Gastrocnemius medialis (tissue), 4 donors: ENCODE measurements at regions not wholly inside any gene's neighbourhood (a gene's known extent, or its start where the extent isn't known, plus 50 kb on each side); places are given as distances from the start of the nearest gene placed in this dataset.

Experiments used
- POLR2A ChIP-seq, 2 donors: fragments of 450-650 bp; IDR thresholded peaks; one replicate each; pipeline ENCODE4 v1.6.1; 2017; ENCODE audit warnings: antibody characterized with exemption in 2 of 2, mild to moderate bottlenecking in 2 of 2, moderate library complexity in 2 of 2
- TF ChIP-seq, protein P1 (sequence below), 5 experiments: fragments of 450-650 bp in 3 of 5; fragments of 200-600 bp in 2 of 5; sonication (generic) in 2 of 5; IDR thresholded peaks in 4 of 5; conservative IDR thresholded peaks in 1 of 5; 1 replicate in 4 of 5; 2 replicates in 1 of 5; pipeline ENCODE4 v1.5.1; 2016 to 2019; ENCODE audit warnings: antibody characterized with exemption in 5 of 5, mild to moderate bottlenecking in 3 of 5, moderate library complexity in 3 of 5

DNA sequence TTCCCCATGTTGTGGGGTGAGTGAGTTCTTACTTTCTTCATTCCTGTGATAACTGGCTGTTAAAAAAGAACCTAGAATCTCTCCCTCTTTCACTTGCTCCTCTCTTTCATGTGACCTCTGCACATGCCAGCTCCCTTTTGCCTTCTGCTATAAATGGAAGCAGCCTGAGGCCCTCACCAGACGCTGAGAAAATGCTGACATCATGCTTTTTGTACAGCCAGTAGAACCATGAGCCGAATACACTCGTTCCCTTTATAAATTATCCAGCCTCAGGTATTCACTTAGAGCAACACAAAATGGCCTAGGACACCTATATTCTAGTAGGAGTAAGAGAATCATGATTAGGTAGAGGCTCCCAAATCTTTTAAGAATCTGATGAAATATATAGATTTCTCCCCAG is 333.5 kb downstream of the LRIG3 start:
- no peak for TF ChIP-seq POLR2A (IDR thresholded peaks at IDR 0.05)
- TF ChIP-seq, protein P1, sequence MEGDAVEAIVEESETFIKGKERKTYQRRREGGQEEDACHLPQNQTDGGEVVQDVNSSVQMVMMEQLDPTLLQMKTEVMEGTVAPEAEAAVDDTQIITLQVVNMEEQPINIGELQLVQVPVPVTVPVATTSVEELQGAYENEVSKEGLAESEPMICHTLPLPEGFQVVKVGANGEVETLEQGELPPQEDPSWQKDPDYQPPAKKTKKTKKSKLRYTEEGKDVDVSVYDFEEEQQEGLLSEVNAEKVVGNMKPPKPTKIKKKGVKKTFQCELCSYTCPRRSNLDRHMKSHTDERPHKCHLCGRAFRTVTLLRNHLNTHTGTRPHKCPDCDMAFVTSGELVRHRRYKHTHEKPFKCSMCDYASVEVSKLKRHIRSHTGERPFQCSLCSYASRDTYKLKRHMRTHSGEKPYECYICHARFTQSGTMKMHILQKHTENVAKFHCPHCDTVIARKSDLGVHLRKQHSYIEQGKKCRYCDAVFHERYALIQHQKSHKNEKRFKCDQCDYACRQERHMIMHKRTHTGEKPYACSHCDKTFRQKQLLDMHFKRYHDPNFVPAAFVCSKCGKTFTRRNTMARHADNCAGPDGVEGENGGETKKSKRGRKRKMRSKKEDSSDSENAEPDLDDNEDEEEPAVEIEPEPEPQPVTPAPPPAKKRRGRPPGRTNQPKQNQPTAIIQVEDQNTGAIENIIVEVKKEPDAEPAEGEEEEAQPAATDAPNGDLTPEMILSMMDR (IDR thresholded peaks at IDR 0.05 in 4 of 5, conservative IDR thresholded peaks at IDR 0.05 in 1 of 5) = no peak
